ENCODE measurements at regions not wholly inside any gene's neighbourhood (a gene's known extent, or its start where the extent isn't known, plus 50 kb on each side); places are given as distances from the start of the nearest gene placed in this dataset.

- CTCF ChIA-PET: no interaction called here
Observed at GRCh38 chr20:12019715-12020114, 102.0 kb downstream of the BTBD3 start.

GRCh38 chr20:12020846-12021245, 103.2 kb downstream of the BTBD3 start:
- CTCF ChIA-PET: no interaction called here

More at GRCh38 chr20:12019715-12020114, 102.0 kb downstream of the BTBD3 start:
- POLR2A ChIA-PET: no interaction called here

DNA sequence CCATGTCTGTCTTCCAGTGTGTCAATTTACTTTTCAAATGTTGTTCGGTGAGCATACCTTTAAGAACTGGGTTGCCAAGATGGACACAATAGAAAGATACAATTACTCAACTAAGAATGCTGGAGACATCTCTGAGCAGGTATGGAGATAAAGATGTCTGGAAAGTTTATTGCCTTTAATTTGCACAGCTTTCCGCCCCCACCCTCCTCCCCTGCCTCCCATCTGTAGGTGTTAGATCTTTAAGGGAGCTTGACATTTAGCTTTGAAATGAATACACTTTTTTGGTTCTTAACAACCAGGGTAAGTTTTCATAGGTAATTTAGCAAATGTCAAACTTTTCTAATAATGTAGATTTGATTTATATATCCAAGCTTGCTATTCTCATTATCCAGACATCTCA, 104.4 kb downstream of the BTBD3 start:
- ChIA-PET POLR2A (no interaction called here), CTCF (no interaction called here)

More at GRCh38 chr20:12020846-12021245, 103.2 kb downstream of the BTBD3 start:
- POLR2A ChIA-PET: no interaction called here

DNA sequence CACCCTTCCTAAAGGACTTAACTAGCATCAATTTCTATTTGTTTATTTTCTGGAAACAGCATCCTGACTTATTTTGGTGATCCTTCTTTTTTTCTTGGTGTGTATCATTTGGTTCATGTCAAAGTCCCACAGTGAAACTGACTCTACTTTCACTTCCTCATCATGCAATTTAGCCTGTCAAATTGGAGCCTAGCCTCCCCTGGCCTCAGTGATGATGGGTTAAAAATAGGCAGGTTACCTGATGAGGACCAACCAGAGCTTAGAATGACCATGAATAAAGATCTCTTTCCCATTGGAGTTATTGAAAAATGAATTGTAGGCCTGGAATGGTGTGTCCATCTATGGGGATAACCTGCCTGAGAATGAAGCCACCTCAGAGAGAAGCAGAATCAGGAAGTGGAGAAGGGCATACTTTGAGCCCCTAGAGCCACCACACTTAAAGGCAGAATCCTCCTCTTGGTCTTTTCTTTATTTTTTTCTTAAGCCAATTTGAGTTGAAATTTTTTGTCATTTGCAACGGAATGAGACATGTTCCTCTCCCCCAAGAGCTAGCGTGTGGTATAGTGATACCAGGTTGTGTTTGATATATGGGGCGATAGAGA, 105.6 kb downstream of the BTBD3 start:
- POLR2A ChIA-PET: no interaction called here
- CTCF ChIA-PET: no interaction called here

DNA sequence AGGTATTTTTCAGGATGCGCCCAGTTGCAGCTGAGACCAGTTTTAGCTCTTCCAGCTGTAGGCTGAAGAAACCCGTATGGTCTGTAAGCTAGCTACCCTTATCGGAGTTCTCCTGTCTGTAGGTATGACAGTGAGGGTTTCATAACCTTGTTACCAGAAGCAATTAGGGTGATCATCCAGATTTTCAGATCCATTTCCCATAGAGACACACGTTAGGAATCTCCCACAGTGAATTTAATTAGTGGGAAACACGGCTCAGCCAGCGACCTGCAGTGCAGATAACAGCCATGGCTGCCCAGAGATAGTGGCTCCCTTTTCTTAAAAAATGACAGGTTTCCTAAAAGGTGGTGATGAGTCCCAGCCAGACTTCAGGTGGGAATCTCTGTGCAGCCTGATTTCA, 111.1 kb downstream of the BTBD3 start:
- ChIA-PET CTCF (no interaction called here), POLR2A (no interaction called here)

- ChIA-PET POLR2A (no interaction called here), CTCF (no interaction called here)
Observed at GRCh38 chr20:12030470-12030869, 112.8 kb downstream of the BTBD3 start.

DNA sequence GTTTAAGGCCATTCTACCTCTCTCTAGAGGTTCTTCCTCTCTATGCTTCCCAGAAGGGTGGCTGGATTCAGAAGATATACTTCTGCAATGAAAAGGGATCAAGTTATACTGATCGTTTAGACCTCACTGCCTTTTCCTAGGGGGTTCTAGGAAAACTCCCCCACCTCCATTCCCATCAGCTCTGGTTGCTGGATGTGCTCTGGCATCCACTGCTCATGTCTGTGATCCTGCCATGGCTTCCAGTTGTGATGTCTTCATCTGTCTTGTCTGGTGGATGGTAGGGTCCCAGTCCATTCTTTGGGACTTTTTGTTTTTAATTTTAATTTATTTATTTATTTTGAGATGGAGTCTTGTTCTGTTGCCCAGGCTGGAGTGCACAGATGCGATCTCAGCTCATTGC, 118.4 kb downstream of the BTBD3 start:
- ChIA-PET POLR2A (no interaction called here), CTCF (no interaction called here)

DNA sequence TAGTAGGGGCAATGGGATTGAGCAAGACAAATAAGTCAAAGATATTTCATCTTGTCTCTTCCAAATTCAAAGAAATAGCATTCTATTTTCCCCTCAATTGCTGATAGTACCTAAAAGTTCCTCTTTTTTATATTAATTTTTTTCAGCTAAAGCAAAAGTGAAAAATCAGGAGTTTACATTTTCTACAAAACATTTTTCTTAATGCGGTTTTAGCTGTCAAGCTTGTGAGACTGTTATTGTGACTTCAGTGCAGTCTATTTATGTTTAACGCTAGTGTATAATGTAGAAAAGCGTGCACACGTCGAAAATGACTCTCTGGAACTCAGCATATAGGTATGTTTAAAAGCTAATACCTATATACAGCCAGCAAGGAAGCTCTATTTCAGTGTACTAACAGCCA, 119.8 kb downstream of the BTBD3 start:
- ChIA-PET CTCF (no interaction called here), POLR2A (no interaction called here)

GRCh38 chr20:12040261-12040660, 122.6 kb downstream of the BTBD3 start:
- ChIA-PET CTCF (no interaction called here), POLR2A (no interaction called here)

DNA sequence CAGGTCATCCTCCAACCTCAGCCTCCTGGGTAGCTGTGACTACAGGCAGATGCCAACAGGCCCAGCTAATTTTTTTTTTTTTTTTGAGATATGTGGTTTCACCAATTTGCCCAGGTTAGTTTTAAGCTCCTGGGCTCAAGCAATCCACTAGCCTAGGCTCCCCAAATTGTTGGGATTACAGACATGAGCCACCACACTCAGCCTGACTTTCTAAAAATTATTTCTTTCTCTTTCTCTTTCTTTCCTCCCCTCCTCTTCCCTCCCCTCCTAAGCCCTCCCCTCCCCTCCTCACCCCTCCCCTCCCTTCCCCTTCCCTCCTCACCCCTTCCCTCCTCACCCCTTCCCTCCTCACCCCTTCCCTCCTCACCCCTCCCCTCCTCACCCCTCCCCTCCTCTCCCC, 127.3 kb downstream of the BTBD3 start:
- CTCF ChIA-PET: no interaction called here

GRCh38 chr20:12047838-12048432, 130.2 kb downstream of the BTBD3 start:
- POLR2A ChIA-PET: no interaction called here
- CTCF ChIA-PET: no interaction called here

More for the DNA sequence above, 127.3 kb downstream of the BTBD3 start:
- POLR2A ChIA-PET: no interaction called here

DNA sequence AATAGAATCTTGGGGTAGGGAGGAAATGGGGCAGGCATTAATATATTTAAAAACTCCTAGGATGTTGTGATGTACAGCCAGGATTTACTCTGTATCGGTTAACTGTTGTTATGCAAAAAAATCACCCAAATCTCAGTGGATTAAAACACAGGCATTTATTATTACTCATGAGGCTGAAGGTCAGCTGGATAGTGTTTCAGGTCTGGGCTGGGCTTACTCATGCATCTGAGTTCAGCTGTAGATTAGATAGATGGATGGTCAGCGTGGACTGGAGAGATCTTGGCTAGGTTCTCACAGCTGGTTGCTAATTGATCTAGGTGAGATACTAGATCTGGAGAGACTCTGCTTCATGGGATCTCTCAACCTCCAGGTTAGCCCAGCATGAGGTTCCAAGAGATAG, 131.4 kb downstream of the BTBD3 start:
- POLR2A ChIA-PET: no interaction called here
- CTCF ChIA-PET: no interaction called here

DNA sequence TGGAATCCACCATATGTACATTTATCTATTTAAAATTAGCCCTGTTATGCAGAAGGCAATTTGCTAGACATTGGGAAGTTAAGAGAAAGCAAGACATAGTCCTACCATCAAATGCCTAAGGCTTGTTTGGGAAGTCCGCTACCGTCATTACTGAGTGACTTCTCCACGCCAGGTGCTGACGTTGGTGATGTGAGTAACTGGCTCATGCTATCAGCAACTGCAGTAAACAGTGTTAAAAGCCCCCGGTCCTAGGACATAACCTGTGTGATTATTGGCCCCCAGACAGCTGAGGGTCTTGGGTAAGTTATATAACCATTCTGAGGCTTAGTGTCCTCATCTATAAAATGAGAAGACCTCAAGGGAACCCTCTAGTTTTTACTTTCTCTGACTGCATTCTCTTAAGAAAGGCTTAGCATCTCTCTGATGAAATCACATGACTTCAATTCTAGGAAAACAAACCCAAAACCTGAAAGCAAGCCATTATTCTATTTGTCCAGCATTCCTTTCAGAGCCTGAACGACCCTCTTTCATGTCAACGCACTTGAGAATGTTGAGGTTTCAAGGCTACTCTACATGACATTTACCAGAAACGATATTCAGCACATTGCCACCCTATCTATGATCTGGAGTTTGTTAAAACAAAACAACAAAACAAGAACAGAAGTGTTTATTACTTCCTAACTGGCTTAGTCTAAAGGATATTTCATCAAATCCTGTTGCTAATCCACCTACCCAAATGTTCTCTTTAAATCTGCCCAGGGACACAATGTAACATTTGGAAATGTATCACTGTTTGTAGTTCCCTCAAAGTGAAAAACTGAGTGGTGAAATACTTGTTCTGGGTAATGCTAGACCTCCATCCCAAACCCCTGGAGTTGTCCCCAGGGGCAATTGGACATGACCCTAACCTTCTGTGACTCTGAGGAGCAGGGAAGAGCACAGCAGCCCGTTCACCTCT, 133.8 kb downstream of the BTBD3 start:
- CTCF ChIA-PET: no interaction called here
- POLR2A ChIA-PET: no interaction called here

DNA sequence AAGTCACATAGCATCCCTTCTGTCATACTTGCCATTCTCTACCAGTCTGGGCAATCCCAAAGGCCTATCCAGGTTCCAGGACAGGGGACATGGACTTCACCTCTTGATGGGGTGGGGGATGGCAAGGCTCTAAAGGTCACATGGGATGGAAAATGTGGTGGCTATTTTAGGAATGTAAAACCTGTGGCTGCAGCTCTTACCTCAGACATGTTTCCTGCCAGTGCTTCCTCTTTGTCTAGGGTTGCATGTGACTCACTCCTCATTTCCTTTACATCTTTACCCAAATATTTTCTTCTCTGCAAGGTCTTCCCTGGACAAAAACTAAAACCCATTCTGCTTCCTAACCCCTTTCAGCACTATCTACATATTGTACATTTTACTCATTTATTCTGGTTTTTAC, 135.7 kb downstream of the BTBD3 start:
- CTCF ChIA-PET: interaction anchor here (0.6 kb wide), 1 partner anchor 27 kb away, joined by 4 read pairs; no protein-coding TSS in a partner anchor
- POLR2A ChIA-PET: no interaction called here

GRCh38 chr20:12054556-12054955, 136.9 kb downstream of the BTBD3 start:
- ChIA-PET CTCF (no interaction called here), POLR2A (no interaction called here)

- ChIA-PET POLR2A (no interaction called here), CTCF (no interaction called here)
Observed at GRCh38 chr20:12055161-12055560, 137.5 kb downstream of the BTBD3 start.

- POLR2A ChIA-PET: no interaction called here
- CTCF ChIA-PET: no interaction called here
Observed at GRCh38 chr20:12056839-12057238, 139.1 kb downstream of the BTBD3 start.

GRCh38 chr20:12057778-12058177, 140.1 kb downstream of the BTBD3 start:
- POLR2A ChIA-PET: no interaction called here
- CTCF ChIA-PET: no interaction called here

DNA sequence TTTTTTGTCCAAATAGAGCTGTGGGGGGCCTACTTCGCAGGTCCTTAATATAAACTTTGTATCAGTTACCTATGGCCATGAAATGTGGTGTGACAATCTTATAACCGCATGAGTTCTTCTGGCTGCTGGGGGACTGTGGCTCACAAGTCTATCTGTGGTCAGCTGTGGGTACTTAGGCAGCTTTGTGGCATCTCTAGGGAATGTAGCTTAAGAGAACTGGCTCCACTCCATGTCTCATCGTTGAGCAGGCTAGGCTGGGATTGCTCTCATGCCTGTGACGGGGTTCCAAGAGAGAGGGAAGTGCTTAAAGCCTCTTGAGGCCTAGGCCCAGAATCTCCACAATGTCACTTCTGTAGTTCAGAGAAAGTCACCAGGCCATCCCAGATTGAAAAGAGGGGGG, 140.5 kb downstream of the BTBD3 start:
- ChIA-PET CTCF (no interaction called here), POLR2A (no interaction called here)

- CTCF ChIA-PET: no interaction called here
- POLR2A ChIA-PET: no interaction called here
Observed at GRCh38 chr20:12061466-12061865, 143.8 kb downstream of the BTBD3 start.

DNA sequence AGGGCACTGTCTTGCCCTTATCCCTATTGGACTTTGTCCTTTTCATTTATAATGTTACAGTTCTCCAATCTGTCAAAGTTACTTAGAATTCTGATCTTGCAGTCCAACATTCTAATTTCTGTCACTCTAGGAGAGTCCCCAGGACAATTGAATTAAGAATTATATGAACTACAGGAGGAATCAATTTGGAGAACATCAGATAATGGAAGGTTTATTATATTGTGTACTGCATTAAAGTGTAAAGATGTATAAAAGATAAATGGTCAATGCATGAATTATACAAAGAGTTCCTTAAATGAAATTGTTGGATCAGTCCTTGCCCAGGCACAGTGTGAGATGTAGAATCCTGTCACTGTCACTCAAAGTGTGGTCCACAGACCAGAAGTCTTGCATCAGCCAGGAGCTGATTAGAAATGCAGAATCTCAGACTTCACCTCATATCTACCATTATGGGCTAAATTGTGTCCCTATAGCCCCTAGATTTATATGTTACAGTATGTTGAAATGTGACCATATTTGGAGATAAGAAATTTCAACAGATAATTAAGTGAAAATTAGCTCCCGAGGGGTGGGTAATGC, 145.5 kb downstream of the BTBD3 start:
- CTCF ChIA-PET: no interaction called here

More for the DNA sequence above, 145.5 kb downstream of the BTBD3 start:
- POLR2A ChIA-PET: no interaction called here

Data from activated CD8-positive, alpha-beta memory T cell treated with anti-CD3 and anti-CD28 coated beads for 36 hours (primary cell).